ENCODE measurements at regions not wholly inside any gene's neighbourhood (a gene's known extent, or its start where the extent isn't known, plus 50 kb on each side); places are given as distances from the start of the nearest gene placed in this dataset.

DNA sequence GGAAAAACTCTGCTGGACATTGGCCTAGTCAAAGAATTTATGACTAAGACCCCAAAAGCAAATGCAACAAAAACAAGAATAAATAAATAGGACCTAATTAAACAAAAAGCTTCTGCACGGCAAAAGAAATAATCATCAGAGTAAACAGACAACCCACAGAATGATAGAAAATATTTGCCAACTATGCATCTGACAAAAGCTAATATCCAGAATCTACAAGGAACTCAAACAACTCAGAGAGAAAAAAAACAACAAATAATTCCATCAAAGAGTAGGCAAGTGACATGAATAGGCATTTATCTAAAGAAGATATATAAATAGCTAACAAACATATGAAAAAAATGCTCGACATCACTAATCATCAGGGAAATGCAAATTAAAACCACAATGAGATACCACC, 91.2 kb upstream of the PALMD start:
- no peak overlapping the region for H2AFZ ChIP-seq
- H3K4me3 ChIP-seq: no peak overlapping the region
- no peaks in the 10 kb centered on the region for H3K4me1 ChIP-seq (ENCODE audit: insufficient read depth)
- H3K36me3 ChIP-seq (replicated peaks; ENCODE audit: insufficient read depth, low read depth): no peaks in the 10 kb centered on the region
- WGBS (ENCODE audit: low lambda C conversion rate, missing lambda C conversion rate): 66% methylated on average over 2 of the region's 2 CpGs
- no peaks in the 10 kb centered on the region for H3K27me3 ChIP-seq
- H3K79me2 ChIP-seq: no peaks in the 10 kb centered on the region
- no peaks in the 10 kb centered on the region for H3K9me3 ChIP-seq (ENCODE audit: low read depth)
- no peak overlapping the region for H3K27ac ChIP-seq
- TF ChIP-seq EZH2 (IDR thresholded peaks at IDR 0.05; ENCODE audit: borderline replicate concordance): no peak
- TF ChIP-seq, protein P1, sequence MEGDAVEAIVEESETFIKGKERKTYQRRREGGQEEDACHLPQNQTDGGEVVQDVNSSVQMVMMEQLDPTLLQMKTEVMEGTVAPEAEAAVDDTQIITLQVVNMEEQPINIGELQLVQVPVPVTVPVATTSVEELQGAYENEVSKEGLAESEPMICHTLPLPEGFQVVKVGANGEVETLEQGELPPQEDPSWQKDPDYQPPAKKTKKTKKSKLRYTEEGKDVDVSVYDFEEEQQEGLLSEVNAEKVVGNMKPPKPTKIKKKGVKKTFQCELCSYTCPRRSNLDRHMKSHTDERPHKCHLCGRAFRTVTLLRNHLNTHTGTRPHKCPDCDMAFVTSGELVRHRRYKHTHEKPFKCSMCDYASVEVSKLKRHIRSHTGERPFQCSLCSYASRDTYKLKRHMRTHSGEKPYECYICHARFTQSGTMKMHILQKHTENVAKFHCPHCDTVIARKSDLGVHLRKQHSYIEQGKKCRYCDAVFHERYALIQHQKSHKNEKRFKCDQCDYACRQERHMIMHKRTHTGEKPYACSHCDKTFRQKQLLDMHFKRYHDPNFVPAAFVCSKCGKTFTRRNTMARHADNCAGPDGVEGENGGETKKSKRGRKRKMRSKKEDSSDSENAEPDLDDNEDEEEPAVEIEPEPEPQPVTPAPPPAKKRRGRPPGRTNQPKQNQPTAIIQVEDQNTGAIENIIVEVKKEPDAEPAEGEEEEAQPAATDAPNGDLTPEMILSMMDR (IDR thresholded peaks at IDR 0.05; ENCODE audit: poor library complexity): no peak
- no peak for TF ChIP-seq EZH2phosphoT487 (IDR thresholded peaks at IDR 0.05; ENCODE audit: low read depth, severe bottlenecking, unreplicated experiment)
- DNase-seq (ENCODE audit: low spot score): no peak
- no peaks in the 10 kb centered on the region for H4K20me1 ChIP-seq (ENCODE audit: insufficient read depth, poor library complexity, severe bottlenecking)
- no peaks in the 10 kb centered on the region for H3K9me2 ChIP-seq (replicated peaks; ENCODE audit: insufficient read depth)
- H3K4me2 ChIP-seq: no peak overlapping the region

DNA sequence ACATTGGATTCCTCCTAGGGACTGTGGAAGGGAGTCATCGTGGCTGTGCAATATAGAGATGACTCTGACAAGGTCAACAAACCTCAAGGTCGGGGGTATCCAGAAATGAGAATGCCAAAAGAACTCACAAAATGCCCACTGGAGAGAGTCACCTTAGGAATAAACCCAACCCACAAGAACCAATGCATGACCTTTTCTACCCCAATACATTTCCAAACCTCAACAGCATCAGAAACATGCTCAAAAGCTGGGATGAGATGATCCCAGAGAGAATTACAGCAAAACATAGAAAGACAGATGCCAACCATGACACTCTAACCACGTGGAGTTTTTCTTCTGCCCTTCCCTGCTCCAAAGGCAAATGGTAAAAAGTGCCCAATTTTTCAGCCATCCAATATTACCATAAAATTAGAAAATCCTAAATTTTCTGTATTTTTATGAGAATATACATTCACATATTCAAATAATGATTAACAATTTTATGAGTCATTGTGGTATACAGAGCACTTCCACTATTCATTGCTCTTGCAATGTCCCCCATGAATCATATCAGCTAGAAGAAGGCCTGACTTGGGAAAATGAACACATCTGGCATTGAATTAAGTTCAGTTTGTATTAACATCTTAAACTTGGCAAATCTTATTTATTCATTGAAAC, 88.2 kb upstream of the PALMD start:
- H3K9me3 ChIP-seq (ENCODE audit: low read depth): no peaks in the 10 kb centered on the region
- no peaks in the 10 kb centered on the region for H3K4me1 ChIP-seq (ENCODE audit: insufficient read depth)
- no peaks in the 10 kb centered on the region for H3K27me3 ChIP-seq
- H3K36me3 ChIP-seq (replicated peaks; ENCODE audit: insufficient read depth, low read depth): no peaks in the 10 kb centered on the region
- H4K20me1 ChIP-seq (ENCODE audit: insufficient read depth, poor library complexity, severe bottlenecking): no peaks in the 10 kb centered on the region
- 88% methylated on average over 3 of the region's 3 CpGs for WGBS (ENCODE audit: low lambda C conversion rate, missing lambda C conversion rate)
- H3K79me2 ChIP-seq: no peaks in the 10 kb centered on the region
- no peak overlapping the region for H3K27ac ChIP-seq
- no peak overlapping the region for H3K4me2 ChIP-seq
- H3K4me3 ChIP-seq: no peak overlapping the region
- H2AFZ ChIP-seq: no peak overlapping the region
- TF ChIP-seq EZH2 (IDR thresholded peaks at IDR 0.05; ENCODE audit: borderline replicate concordance) (no peak), EZH2phosphoT487 (IDR thresholded peaks at IDR 0.05; ENCODE audit: low read depth, severe bottlenecking, unreplicated experiment) (no peak)
- TF ChIP-seq, protein P1 (IDR thresholded peaks at IDR 0.05; ENCODE audit: poor library complexity): no peak
- no peak for DNase-seq (ENCODE audit: low spot score)
- H3K9me2 ChIP-seq (replicated peaks; ENCODE audit: insufficient read depth): no peaks in the 10 kb centered on the region

DNA sequence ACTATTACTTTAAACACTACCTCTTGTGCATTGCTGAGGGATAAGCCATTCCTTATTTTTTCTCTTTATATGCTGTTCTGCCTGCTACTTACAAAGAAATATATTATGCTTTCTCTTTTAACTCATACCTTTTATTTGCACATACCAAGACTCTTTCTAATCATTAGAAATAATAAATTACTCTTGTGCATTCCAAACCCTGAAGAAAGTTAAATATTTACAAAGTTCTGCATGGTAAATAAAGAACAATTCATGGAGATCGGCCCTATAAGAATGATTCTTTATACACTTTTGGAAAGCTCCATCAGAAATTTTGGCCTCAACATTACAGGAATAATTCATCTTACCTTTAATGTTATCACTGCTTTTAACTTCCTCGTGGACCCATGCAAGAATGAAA, 86.7 kb upstream of the PALMD start:
- TF ChIP-seq EZH2phosphoT487 (IDR thresholded peaks at IDR 0.05; ENCODE audit: low read depth, severe bottlenecking, unreplicated experiment): no peak
- TF ChIP-seq, protein P1 (IDR thresholded peaks at IDR 0.05; ENCODE audit: poor library complexity): no peak
- H2AFZ ChIP-seq: no peak overlapping the region
- no peaks in the 10 kb centered on the region for H3K9me2 ChIP-seq (replicated peaks; ENCODE audit: insufficient read depth)
- H3K9me3 ChIP-seq (ENCODE audit: low read depth): no peaks in the 10 kb centered on the region
- no peaks in the 10 kb centered on the region for H3K27me3 ChIP-seq
- H3K79me2 ChIP-seq: no peaks in the 10 kb centered on the region
- no peak for DNase-seq (ENCODE audit: low spot score)
- WGBS (ENCODE audit: low lambda C conversion rate, missing lambda C conversion rate): 69% methylated on average over 2 of the region's 2 CpGs
- H3K4me2 ChIP-seq: peak overlapping the region; percentile 9
- H3K4me3 ChIP-seq: no peak overlapping the region
- no peak overlapping the region for H3K27ac ChIP-seq
- H3K4me1 ChIP-seq (ENCODE audit: insufficient read depth): no peaks in the 10 kb centered on the region
- H4K20me1 ChIP-seq (ENCODE audit: insufficient read depth, poor library complexity, severe bottlenecking): no peaks in the 10 kb centered on the region
- H3K36me3 ChIP-seq (replicated peaks; ENCODE audit: insufficient read depth, low read depth): no peaks in the 10 kb centered on the region
